ENCODE measurements at regions not wholly inside any gene's neighbourhood (a gene's known extent, or its start where the extent isn't known, plus 50 kb on each side); places are given as distances from the start of the nearest gene placed in this dataset.

DNA sequence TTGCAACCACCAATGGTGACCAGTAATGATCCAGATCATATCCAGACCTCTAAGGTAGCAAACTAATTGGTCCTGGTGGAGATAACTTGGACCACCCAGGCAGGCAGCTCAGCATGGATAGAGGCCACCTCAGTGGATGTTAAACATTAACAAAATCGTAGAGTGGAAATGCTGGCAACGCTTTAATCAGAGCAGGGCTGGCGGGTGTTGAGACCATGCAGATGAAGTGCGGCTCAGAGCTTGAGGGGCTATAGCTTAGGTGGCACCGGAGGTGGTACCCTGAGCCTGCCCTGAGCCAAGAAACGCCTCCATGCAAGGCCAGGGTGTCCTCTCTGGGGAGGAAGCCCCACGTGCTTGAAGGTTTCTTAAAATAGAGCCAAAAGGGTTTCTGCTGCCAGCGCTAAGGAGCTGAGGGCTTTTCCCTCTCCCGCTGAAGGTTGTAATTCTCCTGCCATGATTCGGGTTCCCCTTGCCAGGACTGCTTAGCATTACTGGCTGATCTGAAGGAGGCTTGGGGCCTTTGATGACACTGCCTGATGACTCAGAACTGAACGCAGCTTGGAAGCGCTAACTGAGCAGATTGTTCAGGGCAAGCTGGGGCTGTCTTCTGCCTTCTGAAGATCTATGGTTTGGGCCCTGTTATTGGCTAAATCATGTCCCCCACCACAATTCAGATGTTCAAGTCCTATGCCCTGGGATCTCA lies 177.8 kb upstream of the ATP6AP2 start:
- TF ChIP-seq, protein P1, sequence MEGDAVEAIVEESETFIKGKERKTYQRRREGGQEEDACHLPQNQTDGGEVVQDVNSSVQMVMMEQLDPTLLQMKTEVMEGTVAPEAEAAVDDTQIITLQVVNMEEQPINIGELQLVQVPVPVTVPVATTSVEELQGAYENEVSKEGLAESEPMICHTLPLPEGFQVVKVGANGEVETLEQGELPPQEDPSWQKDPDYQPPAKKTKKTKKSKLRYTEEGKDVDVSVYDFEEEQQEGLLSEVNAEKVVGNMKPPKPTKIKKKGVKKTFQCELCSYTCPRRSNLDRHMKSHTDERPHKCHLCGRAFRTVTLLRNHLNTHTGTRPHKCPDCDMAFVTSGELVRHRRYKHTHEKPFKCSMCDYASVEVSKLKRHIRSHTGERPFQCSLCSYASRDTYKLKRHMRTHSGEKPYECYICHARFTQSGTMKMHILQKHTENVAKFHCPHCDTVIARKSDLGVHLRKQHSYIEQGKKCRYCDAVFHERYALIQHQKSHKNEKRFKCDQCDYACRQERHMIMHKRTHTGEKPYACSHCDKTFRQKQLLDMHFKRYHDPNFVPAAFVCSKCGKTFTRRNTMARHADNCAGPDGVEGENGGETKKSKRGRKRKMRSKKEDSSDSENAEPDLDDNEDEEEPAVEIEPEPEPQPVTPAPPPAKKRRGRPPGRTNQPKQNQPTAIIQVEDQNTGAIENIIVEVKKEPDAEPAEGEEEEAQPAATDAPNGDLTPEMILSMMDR (IDR thresholded peaks at IDR 0.05 in 4 of 5, conservative IDR thresholded peaks at IDR 0.05 in 1 of 5) = no peak
- no peak for TF ChIP-seq POLR2A (IDR thresholded peaks at IDR 0.05)
